Retinal pigment epithelial cell (primary cell): ENCODE measurements at regions not wholly inside any gene's neighbourhood (a gene's known extent, or its start where the extent isn't known, plus 50 kb on each side); places are given as distances from the start of the nearest gene placed in this dataset.

ENCODE experiments used
- DNase-seq: peaks from one replicate; pipeline ENCODE4 v3.0.0-alpha.2; 2010; ENCODE audit warnings: low read depth
- H3K4me3 ChIP-seq: 2 replicates; pipeline ENCODE4 v1.5.1; 2011; ENCODE audit warnings: mild to moderate bottlenecking, low read length, control low read depth, moderate library complexity
- CTCF ChIP-seq: conservative IDR thresholded peaks from 2 replicates; pipeline ENCODE4 v1.5.1; 2011; ENCODE audit warnings: low read depth, low read length, control low read depth, inconsistent platforms

- no peak for DNase-seq
- H3K4me3 ChIP-seq: no peak overlapping the region
- TF ChIP-seq CTCF: no peak
These were observed 171.4 kb upstream of the SLC30A5 start for GRCh38 chr5:68922172-68922987.

GRCh38 chr5:68924481-68925145 lies 169.2 kb upstream of the SLC30A5 start:
- no peak for TF ChIP-seq CTCF
- peak; percentile 35 for DNase-seq
- H3K4me3 ChIP-seq: no peak overlapping the region

- no peak for TF ChIP-seq CTCF
- no peak overlapping the region for H3K4me3 ChIP-seq
- DNase-seq: no peak
These were observed 165.1 kb upstream of the SLC30A5 start for GRCh38 chr5:68928617-68929302.

- no peak overlapping the region for H3K4me3 ChIP-seq
- no peak for TF ChIP-seq CTCF
- no peak for DNase-seq
These were observed 163.7 kb upstream of the SLC30A5 start for GRCh38 chr5:68930139-68930538.

- TF ChIP-seq CTCF: no peak
- no peak for DNase-seq
- no peak overlapping the region for H3K4me3 ChIP-seq
These were observed 160.9 kb upstream of the SLC30A5 start for GRCh38 chr5:68932830-68933434.

- no peak for TF ChIP-seq CTCF
- no peak for DNase-seq
- no peak overlapping the region for H3K4me3 ChIP-seq
These were observed 151.6 kb upstream of the SLC30A5 start for GRCh38 chr5:68942169-68942568.
